ENCODE measurements at regions not wholly inside any gene's neighbourhood (a gene's known extent, or its start where the extent isn't known, plus 50 kb on each side); places are given as distances from the start of the nearest gene placed in this dataset.
"Not testable (repeated sequence)": the region's sequence is repeated elsewhere in the genome, so short reads cannot be mapped to it uniquely, and the experiment has no call there.

DNA sequence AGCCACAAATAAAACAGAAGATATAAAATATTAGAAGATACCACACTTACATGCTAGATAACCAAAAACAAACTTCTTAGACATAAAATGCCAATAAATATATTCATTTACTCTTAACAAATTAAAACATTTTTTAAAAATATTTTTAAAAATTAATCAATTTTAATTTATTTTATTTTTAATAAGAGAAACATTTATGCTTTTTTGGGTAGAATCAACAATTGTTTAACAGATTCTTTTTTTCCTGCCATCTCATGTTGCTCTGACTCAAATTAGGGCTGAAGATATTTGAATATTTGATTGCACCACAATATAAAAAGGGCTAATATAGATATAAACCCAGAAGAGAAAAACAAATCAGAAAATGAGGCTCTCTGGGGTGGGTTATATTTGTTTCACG is 172.6 kb downstream of the GOLGA6L6 start:
- DNase-seq (ENCODE audit: low read depth) = no peak

- DNase-seq (ENCODE audit: low read depth) = no peak
Measured at GRCh38 chr15:20367093-20367492, 174.5 kb downstream of the GOLGA6L6 start.

- DNase-seq (ENCODE audit: low read depth) = not testable (repeated sequence)
Measured at GRCh38 chr15:20363591-20363990, 178.0 kb downstream of the GOLGA6L6 start.

DNA sequence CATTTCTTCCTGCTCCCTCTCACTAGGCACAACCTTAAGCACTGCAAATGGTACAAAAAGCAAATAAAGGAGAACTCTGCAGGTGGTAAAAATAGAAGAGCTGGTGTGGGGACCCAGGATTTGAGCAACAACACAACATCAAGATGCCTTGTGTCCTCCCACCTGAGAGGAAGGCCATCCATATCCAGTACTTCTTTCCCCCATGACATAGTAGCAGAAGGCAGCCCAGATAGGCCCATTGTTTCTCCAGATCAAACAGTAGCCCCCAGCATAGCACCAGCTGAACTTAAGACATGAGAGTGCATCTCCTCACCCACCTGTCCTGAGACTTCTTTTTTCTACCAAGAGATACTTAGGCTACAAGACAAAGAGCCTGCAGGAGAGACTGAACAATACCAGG is 180.5 kb downstream of the GOLGA6L6 start:
- DNase-seq (ENCODE audit: low read depth) = no peak

DNA sequence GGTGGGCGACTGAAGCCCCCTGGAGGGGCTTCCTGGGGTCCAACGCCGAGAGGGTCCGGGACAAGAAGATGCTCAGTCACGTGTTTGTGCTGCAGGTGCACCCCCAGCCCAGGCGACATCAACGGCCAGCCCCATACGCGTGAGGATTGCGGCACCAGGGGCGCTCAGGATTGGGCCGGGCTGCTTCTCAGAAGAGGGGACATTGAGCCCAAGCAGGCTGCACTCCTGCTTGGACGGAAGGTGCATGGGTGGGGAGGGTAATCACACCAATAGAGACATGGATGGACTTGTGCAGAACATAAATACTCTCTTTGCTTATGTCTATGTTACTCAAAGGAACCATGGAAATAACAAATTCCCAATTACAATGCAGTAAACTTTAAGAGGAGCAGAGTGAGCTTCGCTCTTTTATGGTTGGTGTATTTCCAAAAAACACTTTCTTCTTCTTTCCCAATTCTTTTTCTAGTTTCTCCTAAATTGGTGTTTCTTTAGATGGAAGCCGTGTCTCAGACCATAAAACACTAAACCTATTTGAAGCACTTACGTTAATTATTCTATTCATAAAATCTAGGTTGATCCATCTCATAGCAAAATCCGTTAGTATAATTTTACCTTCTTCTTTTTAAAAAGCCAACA is 182.7 kb downstream of the GOLGA6L6 start:
- no peak for DNase-seq (ENCODE audit: low read depth)

DNA sequence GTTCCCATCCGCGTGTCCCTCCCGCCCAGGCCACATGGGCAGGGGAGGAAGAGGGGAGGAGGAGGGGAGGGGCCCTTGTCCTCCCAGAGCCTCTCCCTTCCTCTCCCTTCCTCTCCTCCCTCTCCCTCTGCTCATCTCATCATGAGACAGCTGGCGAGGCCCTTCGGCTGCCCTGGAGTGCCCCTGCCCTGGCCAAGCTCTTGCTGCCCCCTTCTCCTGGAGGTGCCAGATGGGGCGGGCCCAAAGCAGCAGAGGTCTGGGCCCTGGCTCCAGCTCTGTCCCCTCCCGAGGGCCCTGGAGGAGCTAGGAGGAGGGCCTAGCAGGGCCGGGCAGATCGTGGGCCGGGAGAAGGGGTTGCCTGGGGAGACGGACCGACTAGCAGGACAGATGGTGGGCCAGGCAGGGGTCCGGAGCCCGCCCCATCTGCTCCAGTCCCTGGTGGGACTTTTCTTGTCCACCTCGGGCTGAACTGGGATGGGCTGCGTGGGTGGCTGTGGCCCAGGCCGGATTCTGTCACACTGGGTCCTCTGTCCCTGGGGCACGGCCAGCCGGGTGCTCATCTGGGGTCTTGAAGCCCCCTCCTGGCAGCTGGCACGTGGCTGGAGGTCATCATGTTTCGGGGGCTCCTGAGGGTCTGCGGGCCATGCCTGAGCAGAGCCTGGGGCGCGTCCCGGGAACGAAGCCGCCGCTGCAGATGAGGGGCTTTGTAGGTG is 183.4 kb downstream of the GOLGA6L6 start:
- no peak for DNase-seq (ENCODE audit: low read depth)

- DNase-seq (ENCODE audit: low read depth) = no peak
Measured at GRCh38 chr15:20357481-20358065, 184.0 kb downstream of the GOLGA6L6 start.

DNA sequence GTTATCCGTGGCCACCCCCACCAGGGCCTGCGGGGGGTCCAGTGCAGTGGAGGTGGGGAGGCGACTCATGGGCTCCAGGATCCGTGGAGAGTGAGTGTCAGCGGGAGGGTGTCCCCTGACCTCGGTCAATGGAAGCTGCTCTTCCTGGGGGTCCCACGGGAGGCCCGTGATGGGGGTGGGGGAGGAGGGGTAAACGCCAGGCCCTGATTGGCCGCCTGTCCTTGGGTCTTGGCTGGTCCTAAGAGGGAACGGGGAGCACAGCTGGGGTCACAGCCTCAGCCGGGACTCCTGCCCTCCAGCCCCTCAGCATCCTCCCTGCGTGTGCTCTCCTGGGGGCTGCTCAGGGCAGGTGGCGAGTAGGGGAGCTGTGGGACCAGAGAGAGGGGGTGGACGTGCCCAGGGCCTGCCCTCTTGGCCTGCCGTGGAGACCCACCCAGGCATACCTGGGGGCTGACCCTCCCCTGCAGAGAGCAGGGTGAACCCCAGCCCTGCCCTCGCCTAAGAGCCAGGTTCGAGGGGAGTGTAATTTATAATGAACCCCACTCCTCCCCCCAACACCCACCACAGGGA is 184.6 kb downstream of the GOLGA6L6 start:
- DNase-seq (ENCODE audit: low read depth) = no peak

DNA sequence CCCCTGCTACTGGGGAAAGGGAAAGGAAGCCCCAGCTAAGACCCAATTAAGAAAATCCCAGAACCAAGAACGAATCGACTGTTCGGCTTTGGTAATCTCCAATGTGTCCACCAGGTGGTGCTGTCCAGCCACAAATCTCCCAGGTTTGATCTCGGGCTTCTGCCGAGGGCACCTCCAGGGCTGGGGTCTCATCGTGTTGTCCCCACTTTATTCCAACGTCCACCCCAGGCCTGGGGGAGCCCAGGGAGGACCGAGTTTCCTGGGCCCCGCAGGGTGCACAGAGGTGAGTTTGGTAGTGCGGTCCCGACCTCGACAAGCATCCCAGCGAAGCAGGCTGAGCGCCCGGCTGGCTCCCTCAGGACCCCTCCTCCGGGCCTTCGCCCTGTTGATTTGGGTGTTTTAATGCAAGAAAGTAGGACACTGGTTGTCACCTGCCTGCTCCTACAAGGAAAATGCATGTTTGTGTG is 185.1 kb downstream of the GOLGA6L6 start:
- peak; percentile 83 for DNase-seq (ENCODE audit: low read depth)

GRCh38 chr15:20355256-20355868 is 186.2 kb downstream of the GOLGA6L6 start:
- DNase-seq (ENCODE audit: low read depth) = no peak

- not testable (repeated sequence) for DNase-seq (ENCODE audit: low read depth)
Measured at GRCh38 chr15:20354884-20355223, 186.7 kb downstream of the GOLGA6L6 start.

DNA sequence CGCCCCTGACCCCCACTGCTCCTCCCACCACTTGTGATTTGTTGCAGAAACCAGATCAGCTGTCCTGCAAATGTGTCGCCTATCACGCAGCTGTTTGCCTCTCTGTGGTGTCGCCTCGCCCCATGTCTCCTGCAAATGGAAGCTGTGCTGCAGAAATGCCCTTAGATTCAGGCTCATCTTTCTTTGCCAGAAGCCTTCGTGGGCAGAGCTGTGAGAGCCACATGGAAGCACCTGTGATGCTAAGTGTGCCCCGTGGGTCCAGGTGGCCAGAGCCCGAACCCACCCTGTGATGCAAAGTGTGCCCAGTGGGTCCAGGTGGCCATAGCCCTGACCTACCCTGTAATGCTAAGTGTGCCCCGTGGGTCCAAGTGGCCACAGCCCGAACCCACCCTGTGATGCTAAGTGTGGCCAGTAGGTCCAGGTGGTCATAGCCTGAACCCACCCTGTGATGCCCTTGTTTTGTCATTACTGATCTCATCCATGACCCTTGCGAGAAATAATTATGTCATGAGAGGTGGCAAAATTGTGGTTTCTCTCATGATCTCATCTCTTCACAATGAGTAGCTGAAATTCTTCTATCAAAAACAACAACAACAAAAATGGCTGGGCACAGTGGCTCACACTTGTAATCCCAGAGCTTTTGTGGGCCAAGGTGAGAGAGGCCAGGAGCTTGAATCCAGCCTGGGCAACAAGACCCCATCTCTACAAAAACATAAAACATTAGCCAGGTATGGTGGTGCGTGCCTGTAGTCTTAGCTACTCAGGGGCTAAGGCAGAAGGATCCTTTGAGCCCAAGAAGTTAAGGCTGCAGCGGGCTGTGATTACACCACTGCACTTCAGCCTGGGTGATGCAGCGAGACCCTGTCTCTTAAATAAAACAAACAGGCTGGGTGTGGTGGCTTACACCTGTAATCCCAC is 187.4 kb downstream of the GOLGA6L6 start:
- no peak for DNase-seq (ENCODE audit: low read depth)

GRCh38 chr15:20352241-20353200 is 189.1 kb downstream of the GOLGA6L6 start:
- DNase-seq (ENCODE audit: low read depth) = no peak

DNA sequence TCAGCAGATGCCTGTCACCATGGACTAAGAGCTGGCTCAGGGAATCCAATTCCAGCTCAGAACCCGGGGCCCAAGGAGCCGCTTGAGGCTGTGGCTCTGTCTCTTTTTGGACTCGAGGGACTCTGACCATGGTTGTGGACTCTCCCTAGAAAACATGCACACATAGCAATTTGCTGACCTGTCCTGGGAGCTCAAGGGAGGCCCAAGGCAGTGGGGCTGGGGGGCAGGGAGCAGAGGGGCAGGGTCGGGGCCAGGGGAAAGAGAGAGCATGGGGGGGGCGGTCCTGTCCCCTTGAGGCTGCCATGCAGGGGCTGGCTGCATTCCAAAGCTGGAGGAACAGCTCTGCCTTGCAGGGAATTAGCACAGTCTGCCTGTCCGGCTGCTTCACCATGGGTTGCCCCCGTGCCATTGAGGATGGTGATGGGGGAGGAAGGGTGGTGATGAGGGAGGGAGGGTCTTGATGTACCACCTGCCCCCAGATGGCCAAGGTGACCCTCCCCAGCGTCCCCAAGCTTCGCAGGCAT is 190.1 kb downstream of the GOLGA6L6 start:
- no peak for DNase-seq (ENCODE audit: low read depth)

- DNase-seq (ENCODE audit: low read depth) = no peak
Measured at GRCh38 chr15:20349774-20350498, 191.7 kb downstream of the GOLGA6L6 start.

DNA sequence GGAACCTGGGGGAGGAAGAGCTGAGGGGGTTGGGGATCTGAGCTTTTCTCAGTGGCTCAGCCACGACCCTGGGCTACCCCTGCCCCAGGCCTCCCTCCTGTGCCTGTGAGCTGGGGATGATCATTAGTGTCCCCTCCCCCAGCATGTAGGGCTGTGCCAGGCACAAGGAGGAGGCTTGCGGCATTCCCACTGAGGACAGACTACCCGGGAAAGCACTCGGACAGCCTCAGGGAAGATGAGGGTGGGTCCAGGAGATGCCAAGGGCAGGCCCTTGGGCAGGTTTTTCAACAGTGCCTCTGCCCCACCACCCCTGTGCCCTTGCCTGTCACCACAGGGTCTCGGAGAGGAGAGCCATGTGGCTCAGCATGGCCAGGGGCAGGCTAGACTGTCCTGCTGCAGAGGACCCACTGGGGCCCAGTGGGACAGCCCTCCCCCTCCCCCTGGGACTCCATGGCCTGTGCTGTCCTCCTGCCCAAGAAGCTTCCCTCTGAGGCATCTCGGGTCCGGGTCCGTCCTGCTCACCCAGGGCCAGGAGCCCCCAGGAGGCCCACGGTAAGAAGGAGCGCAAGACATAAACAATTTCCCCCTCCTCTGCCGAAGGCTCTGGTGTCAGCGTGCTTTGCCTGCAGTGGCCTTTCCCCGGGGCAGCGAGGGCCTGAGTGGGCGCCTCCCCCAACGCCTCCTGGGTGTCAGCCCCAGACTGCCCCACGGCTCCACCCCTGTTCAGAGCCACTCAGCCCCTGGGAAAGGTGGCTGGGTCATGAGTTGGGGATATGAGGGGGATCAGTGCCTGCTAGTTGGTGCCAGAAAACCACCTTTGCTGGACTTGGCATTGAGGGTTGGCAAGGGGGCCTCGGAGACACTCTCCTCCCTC is 192.5 kb downstream of the GOLGA6L6 start:
- DNase-seq (ENCODE audit: low read depth) = no peak

DNA sequence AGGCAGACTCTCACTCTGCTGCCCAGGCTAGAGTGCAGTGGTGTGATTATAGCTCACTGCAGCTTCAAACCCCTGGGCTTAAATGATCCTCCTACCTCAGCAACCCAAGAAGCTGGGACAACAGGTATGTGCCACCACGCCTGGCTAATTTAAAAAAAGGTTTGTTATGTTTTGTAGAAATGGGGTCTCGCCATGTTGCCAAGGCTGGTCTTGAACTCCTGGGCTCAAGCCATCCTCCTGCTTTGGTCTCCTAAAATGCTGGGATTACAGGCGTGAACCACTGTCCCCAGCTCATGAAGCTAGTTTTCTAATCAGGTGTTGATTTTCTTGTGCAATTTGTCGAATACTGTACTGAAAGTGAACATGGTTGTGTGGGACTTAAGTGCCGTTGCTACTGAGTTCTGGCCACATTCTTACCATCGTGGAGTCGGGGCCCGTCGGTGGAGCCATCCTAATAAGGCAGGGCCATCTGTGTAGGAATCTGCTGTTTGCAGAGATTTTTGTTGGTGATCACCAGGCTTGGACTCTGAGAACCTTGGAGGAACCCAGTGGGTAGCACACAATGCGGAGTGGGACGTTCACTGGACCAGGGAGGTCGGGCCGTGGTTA is 193.2 kb downstream of the GOLGA6L6 start:
- no peak for DNase-seq (ENCODE audit: low read depth)

All from stimulated activated CD8-positive, alpha-beta memory T cell treated with anti-CD3 and anti-CD28 coated beads, Interleukin-15, amount 100 ng/mL, for 1 hour (primary cell).